ENCODE measurements at regions not wholly inside any gene's neighbourhood (a gene's known extent, or its start where the extent isn't known, plus 50 kb on each side); places are given as distances from the start of the nearest gene placed in this dataset.

DNA sequence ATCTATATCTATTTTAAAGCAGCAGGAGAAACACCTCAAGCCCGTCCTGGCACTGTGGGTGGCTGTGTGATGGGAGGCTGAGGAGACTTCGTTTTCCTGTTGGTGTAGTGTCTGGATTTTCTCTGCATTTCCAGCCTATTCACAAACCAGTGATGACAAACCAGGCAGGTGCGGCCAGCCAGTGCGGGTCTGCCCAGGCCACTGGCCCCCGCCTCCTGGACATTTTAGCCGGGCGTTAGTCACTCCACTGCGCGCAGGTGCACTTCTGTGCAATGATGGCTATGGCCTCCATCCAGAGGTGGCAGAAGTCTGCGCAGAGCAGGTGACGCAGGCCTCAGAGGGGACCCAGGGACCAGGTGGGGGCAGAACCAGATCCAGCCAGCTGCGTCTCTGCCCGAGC, 64.9 kb upstream of the PITRM1 start:
- DNase-seq (ENCODE audit: low spot score): no peak

DNA sequence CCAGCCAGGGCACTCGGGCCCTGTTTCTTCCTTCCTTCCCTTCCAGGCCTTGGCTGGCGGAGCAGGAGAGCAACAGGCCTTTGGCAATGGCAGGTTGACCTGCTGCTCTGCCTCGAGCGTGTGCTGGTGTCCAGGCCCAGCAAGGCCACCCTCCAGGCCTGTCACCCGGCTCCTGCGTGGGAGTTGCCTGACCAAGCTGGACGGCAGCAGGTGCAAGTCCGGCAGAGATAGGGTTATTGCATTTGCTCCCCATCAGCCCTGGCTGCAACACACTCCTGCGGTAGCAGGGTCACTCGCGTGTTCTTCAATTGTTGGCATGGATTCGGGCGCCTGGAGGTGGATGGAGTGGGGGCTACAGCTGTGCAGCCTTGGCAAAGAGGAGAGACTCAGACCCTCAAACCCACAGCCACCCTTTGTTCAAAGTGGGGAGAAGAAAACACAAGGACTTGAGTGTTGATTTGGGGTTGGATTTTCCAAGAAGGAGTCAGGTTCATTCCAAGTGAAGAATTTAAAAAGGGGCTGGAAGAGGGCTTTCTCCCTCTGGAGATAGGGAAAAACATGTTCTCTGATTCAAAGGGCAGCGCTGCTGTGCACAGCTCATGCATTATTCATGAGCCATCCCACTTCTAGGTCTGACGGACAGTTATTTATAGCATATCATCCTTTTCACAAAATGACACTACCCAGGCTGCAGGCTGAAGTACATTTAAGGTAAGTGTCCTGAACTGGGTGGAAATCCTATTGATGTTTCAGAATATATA, 64.2 kb upstream of the PITRM1 start:
- no peak for DNase-seq (ENCODE audit: low spot score)

DNA sequence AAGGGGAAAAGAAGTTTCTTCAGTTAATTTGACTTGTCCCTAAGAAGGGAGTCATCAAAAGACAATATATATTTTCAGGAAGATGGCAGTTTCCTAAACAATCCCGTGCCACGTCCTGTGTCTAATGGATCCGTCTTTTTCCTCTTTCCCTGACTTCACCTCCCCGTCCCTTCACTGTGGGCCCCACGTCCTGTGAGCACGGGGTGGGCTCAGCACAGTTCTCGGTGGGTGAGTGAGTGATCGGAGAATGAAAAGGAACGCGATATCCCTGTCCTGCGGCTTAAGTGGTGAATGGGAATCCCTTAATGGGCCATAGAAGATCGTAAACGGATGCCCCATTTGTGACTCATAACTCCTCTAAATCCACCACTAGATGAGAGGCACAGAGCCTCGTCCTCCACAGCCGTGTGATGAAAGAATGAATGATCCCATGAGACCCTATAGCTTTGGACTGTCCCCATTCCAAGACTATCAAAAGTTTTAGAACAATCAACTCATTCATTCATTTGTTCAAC, 63.5 kb upstream of the PITRM1 start:
- no peak for DNase-seq (ENCODE audit: low spot score)

DNA sequence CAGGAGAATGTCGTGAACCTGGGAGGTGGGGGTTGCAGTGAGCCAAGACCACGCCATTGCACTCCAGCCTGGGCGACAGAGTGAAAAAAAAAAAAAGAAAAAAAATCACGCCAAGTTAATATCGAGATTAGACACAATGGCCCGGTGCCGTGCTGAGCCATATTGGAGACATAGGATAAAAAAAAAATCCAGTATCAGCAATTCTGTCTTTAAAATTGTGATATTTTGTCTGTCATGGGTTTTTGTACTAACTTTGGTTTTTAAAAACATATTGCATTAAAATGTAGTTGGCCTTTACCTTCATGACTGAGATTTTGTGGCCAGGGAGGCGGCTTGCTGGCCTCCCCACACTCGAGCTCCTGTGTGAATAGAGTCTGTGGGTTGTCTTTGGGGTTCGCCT, 62.8 kb upstream of the PITRM1 start:
- no peak for DNase-seq (ENCODE audit: low spot score)

DNA sequence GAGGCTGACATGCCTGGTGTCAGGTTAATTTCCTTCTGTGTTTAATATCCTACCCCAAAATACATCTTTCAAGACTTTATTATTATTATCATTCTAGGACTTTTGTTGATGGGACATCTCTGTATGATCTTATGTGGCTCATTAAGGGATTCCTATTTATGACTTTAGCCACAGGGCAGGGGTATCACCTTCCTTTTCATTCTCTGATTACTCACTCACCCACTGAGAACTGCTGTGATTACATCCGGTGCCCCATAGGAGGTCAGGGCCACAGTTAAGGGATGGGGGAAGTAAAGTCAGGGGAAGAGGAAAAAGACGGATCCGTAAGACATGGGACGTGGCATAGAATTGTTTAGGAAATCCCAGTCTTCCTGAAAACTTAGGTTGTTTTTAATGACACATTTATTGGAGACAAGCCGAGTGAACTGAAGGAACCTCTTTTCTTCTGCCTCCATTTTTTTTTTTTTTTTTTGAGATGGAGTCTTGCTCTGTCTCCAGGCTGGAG, 61.0 kb upstream of the PITRM1 start:
- no peak for DNase-seq (ENCODE audit: low spot score)

DNA sequence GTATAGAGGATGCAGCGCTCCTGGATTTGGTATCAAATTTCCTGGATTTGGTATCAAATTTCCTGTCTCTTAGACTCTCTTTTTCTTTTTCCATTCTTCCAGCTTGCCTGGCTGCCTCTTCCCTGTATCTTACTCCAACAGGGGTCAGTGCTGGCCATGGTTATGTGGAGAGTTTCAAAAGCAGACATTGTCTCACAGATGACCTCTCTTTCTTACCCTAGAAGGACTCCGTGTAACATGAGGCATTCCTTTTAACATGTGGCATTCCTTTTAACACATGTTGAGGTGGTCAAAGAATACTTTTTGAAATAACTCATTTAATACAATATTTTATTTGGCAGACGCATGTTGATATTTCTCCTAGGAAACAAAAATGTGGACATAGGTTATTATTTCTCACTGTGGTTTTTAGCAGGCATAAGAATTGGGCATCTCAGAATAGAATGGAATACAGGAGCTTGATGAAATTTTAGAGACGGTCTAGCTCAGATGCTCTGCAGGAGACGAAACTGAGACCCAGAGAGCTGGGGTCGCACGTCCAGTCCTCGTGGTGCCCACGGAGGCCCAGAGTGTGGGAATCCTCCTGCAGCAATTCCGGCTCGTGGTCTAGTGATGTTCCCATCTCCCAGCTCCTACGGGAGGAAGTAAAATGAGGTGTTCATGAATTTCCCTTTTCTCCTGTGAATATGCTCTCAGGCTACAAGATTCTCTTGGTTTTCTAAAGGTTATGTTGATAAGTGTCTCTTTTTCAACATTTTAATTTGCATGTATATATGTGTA, 59.6 kb upstream of the PITRM1 start:
- no peak for DNase-seq (ENCODE audit: low spot score)

DNA sequence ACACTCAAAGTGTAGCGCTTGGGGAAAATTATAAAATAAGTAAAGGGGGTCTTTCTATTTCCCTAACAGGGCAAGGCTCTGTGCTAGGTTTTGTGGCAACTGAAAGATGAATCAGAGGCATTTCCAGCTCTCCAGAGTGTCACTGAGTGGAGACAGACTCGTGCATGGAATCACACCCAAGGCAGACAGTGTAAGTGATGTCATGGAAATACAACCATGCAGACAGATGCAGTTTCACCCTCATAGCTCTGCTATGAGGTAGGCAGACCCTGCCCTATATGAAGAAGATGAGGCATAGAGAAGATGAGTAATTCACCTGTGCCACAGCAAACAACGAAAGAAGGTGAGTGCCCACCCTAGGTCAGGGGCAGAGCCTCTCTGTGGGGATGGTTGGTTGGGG, 57.2 kb upstream of the PITRM1 start:
- no peak for DNase-seq (ENCODE audit: low spot score)

DNA sequence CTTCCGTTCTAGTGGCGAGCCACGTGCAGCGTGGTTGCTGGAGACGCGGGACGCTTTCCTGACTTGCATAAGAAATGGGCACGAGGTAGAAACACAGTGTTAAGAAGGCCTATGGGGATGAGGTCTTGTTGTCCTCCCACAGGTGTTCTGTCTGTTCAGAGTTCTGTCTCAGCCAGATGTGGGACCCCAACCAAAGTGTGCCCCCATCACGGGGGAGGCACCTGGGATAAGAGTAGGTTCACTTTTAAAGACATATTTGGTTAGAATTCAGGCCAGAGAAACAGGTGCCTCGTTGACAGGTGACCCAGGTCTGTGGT, 56.0 kb upstream of the PITRM1 start:
- no peak for DNase-seq (ENCODE audit: low spot score)

DNA sequence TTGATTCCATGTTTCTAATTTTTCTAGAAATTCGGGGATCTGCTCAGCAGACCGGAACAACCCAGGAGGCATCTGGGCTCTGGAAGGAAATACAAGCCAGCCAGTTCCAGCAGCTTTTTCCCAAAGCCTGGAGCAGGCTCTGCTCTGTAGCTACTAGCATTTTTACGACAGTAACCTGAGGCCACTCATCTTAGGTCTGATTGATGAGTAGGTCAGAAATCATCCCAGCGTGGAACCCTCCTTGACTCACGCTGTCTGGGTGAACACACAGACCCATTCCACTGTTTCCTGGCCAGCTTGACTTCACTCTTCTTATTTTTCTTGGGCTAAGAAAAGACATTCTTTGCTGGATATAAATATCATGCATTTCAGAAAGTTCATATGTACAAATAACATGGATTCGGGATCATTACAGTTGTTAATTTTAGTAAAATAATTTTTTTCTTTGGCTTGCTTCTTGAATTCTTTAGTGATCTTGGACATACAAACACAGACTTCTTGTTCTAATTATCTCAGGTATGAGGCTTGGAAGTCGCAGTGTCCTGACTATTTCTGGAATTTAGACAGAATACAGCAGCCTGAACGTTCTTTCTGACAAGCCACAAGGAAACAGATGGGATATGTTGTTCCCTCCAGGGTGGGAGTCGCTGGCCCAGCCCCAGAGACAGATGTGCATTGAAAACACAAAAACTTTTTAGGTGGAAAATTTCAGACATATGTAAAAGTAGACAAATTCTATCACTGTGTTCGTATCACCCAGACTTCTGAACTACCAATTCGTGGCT, 54.6 kb upstream of the PITRM1 start:
- DNase-seq (ENCODE audit: low spot score): no peak

DNA sequence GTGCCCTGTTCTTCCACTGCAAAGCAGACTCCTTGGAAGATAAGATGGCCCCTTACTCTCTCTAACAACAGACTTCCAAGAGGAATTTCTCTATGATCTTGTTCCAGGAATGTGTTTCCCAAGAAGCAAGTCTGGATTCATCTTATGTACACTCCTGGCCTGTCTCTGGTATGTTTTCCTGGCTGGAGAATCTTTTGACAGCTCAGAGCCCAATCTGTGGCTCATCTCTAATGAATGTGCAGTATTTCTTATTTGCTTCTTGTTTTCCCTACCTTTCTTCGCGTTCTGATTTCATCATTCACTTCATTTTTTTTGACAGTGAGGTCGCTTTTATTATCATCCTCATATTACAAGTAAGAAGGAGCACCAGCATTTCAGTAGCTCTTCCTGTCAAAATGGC, 53.0 kb upstream of the PITRM1 start:
- DNase-seq (ENCODE audit: low spot score): no peak

DNA sequence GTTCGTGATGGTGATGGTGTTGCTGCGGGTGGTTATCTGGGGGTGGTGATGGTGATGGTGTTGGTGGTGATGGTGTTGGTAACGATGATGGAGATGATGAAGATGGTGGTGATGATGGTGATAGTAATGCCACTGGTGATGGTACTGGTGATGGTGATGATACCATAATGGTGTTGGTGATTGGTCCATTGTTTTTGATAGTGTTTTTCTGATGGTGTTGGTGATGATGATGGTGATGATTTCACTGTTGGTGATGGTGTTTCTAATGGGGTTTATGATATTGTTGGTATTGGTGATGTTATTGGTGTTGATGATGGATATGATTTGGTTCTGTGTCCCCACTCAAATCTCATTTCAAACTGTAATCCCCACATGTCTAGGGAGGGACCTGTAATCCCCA, 51.7 kb upstream of the PITRM1 start:
- DNase-seq (ENCODE audit: low spot score): no peak

DNA sequence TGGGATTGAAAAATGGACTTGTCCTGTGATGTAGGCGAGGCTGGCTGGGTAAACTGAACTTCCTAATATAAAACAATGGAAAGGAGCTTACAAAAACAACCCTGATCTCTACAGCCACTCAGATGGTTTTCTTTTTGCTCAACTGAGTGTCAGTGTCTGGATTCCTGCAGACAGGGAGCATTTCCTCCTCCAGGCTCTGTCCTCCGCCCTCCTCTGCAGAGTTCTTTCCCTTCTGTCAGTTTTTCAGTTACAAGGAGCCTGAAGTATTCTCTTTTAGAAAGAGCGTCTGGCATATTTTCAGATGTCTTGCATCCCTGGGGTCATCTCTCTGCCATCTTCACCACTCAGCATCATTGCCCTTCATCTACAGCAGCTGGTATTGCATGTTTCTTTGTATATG, 50.0 kb upstream of the PITRM1 start:
- DNase-seq (ENCODE audit: low spot score): no peak

Measured in CD4-positive, alpha-beta T cell treated with Interleukin-15 for 4 hours (primary cell).